RPMI7951 (cell line): ENCODE measurements at regions not wholly inside any gene's neighbourhood (a gene's known extent, or its start where the extent isn't known, plus 50 kb on each side); places are given as distances from the start of the nearest gene placed in this dataset.
"Not testable (repeated sequence)": the region's sequence is repeated elsewhere in the genome, so short reads cannot be mapped to it uniquely, and the experiment has no call there.

Experiments used
- DNase-seq: peaks from one replicate; pipeline ENCODE4 v3.0.0-alpha.2; 2012; ENCODE audit warnings: low read depth

DNA sequence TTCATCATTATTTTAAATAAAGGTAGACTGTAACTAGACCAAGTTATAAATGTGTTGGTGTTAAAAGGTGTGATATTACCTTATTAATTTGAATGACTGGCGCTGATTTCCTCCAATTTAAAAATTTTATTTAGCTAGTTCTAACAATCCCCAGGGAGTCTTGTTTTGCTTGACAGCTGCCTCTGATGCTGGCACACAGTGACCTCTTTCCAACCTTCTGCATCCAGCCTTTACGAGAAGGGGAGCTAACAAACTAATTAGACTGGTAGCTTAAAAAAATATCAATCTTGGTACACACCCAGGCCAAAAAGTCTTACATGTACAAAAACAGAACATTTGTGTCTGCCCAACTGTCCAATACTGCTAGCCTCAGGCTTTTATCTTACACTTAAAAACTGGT lies 51.8 kb upstream of the ENPEP start:
- DNase-seq = no peak

DNA sequence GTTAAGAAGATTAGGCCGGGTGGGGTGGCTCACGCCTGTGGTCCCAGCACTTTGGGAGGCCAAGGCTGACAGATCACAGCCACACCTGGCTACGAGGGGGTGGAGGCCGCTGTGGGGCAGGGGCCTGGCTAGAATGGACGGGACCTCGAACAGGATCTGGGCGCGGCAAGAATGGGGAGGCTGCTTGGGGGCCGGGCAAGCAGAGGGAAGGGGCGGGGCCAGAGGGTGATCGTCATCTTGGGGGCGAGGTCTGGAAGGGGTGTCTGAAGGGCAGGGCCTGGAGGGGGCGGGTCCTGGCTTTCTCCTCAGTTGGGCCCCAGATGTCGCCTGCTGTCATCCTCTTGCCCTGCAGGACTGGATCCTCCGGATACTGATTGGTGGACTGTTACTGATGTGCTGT lies 57.3 kb upstream of the ENPEP start:
- no peak for DNase-seq

DNA sequence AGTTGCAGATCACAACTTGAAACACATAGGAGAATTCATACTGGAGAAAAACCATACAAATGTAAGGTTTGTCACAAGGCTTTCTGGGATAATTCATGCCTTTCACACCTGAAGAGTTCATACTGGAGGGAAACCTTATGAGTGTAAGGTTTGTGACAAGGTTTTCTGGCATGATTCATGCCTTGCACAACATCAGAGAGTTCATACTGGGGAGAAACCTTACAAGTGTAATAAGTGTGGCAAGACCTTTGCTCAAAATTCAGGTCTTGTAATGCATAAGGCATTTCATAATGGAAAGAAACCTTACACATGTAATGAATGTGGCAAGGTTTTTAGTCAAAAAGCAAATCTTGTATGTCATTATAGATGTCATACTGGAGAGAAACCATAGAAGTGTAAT lies 58.8 kb upstream of the ENPEP start:
- DNase-seq = no peak

DNA sequence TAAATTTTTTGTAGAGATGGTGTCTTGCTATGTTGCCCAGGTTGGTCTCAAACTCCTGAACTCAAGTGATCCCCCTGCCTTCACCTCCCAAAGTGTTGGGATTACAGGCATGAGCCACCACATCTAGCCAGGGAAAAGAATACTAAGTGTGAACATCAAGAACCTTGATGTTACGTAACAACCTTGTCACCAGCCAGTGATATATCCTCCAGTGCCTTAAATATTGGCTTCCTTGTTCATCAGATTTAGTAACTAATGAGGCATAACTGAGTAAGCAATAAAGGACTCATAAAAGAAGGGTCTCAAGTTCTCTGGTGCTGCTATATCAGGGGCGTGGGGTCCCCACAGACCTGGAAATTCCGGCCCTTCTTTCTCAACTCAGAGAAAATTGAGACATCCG lies 60.5 kb upstream of the ENPEP start:
- DNase-seq = no peak

DNA sequence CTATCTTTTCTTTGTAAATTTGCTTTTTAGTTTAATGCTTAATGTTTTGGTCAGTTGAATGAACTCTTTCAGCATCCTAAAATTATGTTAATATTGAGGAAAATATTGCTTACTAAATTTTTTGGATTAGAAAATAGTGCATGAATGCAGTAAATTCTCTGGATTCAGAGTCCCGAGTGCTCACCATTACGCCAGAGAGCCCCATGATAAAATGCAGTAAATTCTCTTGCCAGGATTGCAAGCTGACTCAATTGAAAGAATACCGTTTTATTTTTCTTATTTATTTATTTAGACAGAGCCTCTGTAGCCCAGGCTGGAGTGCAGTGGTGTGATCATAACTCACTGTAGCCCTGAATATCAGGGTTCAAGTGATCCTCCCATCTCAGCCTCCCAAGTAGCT lies 60.9 kb upstream of the ENPEP start:
- DNase-seq = no peak

DNA sequence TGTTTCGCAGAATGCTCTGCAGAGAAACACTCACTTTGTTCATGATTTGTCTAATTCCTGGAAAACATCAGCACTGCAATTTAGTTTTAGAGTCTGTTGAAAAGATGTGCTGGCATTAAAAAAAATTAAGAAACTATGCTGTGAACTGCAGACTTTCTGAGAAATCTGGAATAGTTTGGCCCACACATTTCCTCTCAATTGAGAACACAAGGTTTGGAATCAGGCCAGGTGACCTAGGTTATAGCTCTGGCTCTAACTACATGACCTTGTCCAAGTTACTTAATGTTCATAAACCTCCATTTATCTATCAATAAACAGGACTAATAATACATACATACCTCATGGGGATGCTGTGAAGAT lies 61.4 kb upstream of the ENPEP start:
- DNase-seq = no peak

DNA sequence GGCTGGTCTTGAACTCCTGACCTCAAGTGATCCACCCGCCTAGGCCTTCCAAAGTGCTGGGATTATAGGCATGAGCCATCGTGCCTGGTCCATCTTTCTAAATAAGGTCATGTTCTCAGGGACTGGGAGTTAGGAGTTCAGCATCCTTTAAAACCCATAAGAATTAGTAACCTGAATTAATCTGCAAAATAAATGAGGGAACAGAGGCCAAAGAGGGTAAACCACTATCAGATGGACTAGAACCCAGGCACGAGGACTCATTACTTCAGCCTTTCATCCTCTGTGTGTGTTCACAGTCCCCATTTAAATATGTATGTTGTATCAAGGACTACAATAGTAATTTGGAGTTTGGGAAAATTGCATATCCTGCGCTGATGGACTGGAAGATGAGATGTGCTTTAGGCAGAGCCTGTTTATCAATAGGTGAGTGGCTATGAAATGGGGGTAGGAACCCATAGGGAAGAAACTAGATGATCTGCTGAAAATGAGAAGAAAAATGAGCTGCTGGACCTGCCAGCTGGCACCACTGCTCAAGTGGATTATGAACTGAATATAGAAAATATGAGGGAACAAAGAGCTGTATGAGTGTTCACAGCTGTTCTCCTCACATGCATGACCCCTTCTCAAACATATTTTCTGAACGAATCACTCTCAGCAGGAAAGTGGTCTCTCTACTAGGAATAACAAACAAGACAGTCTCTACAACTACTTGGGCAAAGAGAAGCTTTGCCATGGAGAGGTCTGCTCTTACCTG lies 62.0 kb upstream of the ENPEP start:
- not testable (repeated sequence) for DNase-seq

DNA sequence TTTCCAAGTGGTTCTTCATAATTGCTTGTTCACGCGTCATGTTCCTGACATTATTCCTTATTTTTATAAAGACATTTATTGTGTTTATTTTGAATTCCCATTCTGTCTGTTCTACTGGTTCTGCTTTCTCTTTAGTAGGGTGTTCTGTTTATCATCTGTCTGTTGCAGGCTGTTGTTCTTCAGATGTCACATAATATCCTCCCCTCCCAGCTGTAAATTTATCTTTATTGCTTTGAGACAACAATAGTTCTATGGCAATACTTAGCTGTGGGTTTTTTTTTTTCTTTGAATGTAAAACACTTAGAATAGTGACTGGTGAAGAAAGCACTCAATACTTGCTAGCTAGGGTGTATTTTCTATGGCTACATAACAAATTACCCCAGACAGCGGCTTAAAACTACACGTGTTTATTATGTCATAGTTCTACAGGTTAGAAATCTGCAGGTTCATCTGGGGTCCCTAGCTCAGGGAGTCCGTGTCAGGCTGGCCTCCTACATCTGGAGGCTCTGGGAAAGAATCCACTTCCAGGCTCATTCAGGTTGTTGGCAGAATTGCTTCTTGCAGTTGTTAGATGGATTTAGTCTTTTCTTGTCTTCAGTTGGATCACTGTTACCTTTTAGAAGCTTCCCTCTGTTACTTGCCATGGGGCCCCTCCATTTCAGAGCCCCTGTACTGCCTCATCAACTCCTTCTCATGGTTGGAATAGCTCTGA lies 63.4 kb upstream of the ENPEP start:
- DNase-seq = no peak

DNA sequence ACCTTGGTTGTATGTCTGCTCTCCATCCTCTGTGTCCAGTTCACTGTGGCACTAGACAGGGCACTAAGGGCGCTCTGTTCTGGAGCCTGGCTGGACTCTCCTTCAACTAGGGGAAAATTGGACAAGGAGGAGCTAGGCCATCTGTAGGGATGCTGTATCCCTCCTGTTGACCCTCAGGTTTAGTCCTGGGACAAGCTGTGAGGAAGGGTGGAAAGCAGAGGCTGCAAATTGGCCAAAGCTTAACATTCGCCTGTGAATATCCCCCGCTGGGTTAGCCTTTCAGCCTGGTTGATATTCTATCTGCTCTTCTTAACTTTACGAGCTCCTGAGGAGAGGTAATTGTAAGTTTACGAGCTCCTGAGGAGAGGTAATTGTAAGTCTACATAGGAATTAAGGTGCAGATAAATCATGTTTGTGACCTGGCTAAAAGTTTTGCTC lies 64.4 kb upstream of the ENPEP start:
- DNase-seq = no peak

DNA sequence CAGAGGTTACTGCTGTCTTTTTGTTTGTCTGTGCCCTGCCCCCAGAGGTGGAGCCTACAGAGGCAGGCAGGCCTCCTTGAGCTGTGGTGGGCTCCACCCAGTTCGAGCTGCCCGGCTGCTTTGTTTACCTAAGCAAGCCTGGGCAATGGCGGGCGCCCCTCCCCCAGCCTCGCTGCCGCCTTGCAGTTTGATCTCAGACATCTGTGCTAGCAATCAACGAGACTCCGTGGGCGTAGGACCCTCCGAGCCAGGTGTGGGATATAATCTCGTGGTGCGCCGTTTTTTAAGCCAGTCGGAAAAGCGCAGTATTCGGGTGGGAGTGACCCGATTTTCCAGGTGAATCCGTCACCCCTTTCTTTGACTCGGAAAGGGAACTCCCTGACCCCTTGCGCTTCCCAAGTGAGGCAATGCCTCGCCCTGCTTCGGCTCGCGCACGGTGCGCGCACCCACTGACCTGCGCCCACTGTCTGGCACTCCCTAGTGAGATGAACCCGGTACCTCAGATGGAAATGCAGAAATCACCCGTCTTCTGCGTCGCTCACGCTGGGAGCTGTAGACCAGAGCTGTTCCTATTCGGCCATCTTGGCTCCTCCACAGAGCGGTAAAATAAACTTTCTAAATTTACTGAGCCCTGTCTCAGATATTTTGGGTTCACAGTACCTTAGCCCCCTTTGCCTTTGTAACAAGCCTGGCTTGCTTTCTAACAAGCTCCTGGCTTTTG lies 64.9 kb upstream of the ENPEP start:
- DNase-seq = not testable (repeated sequence)

DNA sequence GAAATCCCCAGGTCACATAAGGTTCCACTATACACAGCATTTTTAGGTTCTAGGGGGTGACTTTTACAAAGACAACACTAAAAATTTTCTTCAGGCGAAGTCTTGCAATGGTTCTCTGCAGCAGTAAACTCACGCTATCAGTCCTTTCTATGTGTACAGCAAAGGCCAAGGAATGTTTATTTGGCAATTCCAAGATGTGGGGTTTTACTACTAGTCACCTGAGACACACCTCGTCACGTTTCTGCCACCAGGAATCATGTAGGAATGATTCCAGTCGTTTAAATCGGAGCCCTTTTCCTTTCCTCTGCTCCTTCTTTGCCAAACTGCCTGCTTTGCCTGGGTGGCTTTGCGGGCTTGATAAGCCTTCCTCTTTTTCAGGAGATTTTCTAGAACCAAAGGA lies 75.9 kb upstream of the ENPEP start:
- no peak for DNase-seq

DNA sequence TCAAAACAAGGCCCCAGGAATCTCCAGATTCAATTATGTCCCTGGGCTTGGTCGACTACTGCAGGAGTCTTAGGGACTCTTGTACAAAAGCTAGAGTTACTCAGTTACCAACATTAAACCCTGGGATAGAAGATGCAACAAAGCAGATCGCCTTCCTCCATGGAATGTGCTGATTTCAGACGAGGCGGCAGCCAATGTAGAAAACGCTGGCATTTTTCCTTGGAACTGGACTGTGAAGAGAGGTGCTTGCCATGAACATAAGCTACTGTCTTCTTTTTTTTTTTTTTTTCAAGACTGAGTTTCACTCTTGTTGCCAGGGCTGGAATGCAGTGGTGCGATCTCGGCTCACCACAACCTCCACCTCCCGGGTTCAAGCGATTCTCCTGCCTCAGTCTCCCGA lies 76.9 kb upstream of the ENPEP start:
- DNase-seq = not testable (repeated sequence)

DNA sequence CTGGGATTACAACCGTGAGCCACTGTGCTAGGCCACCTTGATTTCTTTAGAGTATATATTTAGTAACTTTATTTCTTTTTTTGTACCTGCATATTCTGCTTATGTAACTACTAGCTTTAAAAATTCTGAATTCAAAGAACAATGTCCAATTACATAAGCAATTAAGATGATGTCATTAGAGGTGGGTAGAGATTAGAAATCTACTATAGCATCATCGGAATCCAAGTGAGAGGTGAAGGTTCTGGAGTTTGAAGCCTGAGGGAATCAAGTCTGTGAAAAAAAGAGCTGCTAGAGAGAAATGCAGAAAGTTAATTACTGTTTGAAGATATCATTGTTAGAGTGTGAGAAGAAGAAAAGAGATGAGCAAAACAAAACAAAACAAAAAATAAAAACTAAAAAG lies 79.0 kb upstream of the ENPEP start:
- DNase-seq = no peak

DNA sequence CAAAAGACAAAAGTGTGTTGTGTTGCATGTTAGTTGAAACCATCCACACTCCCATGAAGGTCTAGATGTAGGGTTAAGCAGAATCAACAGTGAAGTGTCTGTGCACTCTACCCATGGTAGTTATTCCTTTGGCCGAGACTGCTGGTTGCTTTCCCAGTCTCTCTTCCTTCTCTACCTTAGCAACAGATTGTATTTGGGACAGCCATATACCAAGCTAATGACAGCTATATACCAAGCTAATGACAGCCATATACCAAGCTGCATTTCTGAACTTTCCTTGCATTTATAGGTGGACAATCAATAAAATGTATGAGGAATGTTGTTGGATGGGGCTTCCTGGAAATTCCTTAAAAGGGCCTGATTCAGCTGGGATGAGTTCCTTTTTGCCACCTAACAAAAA lies 80.5 kb upstream of the ENPEP start:
- DNase-seq = no peak

DNA sequence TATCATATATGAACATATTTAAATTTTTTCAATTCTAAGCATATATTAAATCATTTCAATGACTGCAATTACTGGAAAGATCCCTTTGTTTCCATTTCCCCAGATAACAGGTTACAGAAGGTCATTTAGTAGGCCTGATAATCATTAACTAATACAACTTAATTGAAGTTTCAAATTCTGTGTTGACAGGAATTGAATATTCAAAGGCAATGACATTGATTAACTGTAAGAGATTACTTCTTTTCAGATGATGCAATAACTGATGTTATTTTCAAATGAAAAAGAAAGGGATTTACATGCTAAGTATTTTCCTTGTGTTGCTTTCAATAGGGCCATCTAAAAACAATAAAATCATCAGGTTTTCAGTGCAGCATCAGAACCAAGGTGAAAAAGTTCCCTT lies 81.1 kb upstream of the ENPEP start:
- no peak for DNase-seq

DNA sequence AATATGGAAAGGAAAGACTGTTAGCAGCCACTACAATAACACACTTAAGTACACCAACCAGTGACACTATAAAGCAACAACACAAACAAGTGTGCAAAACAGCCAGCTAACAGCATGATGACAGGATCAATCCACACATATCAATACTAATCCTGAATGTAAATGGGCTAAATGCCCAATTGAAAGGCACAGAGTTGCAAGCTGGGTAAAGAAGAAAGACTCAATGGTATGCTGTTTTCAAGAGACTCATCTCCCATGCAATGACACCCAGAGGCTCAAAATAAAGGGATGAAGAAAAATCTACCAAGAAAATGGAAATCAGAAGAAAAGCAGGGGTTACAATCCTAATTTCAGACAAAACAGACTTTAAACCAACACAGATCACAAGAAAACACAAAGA lies 94.2 kb upstream of the ENPEP start:
- DNase-seq = no peak

DNA sequence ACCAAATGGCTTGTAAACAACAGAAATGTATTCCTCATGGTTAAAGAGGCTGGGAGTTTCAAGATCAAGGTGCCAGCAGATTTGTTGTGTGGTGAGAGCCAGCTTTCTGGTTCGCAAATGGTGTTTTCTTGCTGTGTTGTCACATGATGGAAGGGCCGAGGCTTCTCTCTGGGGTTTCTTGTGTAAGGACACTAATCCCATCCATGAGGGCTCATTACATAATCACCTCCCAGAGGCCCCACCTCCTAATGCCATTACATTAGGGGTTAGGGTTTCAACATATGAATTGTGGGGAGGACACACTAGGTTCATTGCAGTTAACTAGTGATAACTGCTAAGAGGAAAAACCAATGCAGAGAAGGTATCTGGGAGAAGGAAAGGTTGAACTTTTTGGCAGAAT lies 103.5 kb upstream of the ENPEP start:
- no peak for DNase-seq

DNA sequence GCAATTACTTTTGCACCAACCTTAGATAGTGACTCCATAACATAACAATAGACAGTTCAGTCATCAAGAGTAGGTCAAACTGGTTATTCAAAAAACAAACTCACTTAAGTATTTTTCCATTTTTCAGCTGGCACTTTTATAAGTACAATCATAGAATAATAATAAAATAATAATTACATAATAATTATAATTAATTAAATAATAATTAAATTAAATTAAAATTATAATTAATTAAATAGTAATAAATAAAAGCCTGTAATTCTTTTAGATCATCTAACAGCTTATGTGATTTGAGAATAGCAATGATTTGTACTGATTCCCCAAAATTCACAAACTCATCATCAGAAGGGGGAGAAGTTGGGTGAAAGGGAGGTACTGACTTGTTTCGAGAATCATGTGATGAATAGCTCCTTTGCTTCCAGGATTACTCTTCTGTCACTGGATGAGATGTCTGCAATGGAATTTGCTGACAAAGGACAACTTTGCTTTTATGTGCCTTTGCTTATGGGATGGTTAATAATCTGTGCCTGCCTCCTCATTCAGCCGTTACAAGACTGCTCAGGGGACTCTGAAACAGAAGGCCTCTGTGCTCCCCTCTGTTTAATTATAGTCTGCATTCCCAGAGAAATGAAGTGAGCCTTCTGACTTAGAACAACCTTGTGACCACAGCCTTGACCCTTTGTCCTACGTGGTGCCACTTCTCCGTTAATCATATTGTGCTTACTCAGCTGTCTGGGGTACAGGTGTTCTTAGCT lies 104.8 kb upstream of the ENPEP start:
- DNase-seq = no peak

DNA sequence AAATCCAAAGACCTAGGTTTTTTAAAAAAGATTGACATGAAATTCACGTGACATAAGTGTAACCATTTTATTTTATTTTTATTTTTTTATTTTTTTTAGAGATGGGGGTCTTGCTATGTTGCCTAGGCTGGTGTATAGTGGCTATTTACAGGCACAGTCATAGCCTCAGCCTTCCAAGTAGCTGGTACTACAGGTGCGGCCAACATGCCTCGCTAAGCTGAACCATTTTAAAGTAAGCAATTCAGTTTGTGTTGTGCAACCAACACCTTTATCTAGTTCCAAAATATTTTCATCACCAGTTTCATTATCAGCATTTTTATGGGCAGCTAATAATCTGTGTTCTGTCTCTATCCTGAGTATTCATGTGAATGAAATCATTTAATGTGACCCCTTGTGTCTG lies 107.5 kb upstream of the ENPEP start:
- DNase-seq = no peak

DNA sequence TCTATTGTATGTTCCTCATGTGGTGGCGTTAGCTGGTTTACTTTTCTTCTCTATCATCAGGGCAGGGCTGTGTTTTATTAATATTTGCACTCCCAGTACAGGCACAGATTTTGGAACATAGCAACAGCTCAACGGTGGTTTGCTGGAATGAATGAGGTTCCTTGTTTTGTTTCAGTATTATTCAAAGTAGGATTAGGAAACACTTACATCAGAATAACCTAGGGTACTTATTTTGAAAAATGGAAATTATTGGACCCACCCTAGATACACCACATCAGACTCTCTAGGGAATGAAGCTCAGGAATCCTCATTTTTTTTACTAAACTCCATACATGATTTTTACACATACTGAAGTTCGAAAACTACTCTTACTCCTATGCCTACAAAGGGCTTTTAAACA lies 108.8 kb upstream of the ENPEP start:
- no peak for DNase-seq

DNA sequence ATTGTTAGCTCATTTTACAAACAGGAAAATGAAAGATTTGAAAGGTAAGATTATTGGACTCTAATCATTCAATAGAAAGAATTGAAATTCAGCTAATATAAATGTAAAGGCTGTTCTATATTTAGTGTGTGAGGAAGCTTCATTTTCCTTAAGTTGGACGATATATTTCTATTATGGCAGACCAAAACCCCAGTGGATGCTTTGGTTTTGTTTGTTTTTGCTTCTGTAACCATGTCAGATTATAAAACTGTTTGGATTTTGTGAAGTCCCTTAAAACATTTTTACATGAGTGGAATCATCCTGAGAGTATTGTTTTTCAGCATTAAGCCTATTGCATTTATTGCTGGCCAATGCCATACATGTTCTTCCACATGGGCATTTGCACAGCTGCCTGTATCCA lies 110.2 kb upstream of the ENPEP start:
- DNase-seq = no peak

DNA sequence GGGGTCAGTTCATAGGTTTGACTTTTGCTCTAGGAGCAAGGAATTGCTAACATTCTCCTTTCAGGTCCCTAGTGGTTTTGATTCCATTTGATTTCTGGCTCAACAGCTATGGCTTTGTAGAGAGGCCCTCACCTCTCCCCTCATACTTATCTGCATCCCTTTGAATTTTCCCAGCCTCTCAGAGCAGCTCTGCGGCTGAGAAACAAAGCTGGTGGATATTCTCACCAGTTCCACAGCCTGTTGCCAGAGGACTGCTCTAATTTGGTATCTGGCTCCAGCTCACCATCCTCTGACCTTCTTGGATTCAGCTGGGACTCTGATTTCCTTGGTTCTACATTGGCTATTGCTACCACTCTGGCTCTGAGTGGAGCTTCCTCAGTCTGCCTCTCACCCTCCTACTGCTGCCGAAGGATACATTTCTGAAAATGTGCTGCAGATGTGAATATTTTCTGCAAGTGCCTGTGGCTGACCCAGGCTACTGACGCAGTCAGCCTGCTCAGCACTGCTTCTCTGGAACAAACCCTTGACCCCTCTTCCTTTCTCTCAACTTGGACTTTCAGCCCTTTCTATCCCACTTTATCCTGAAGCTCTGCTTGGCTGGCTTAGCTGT lies 110.9 kb upstream of the ENPEP start:
- no peak for DNase-seq
